GM12892 (cell line): ENCODE measurements at regions not wholly inside any gene's neighbourhood (a gene's known extent, or its start where the extent isn't known, plus 50 kb on each side); places are given as distances from the start of the nearest gene placed in this dataset.

Experiments used
- DNase-seq: peaks from one replicate; pipeline ENCODE4 v3.0.0; 2011; ENCODE audit not compliant: insufficient read length
- FAIRE-seq: peaks from 2 replicates; lab custom pipeline; 2011; peaks lifted over from hg19 to GRCh38; lab: Jason Lieb, UNC
- POLR2A ChIP-seq: IDR thresholded peaks from 2 replicates; pipeline ENCODE4 v1.6.1; 2011; ENCODE audit warnings: low read depth, low read length, control low read depth
- POLR2AphosphoS5 ChIP-seq: IDR thresholded peaks from 2 replicates; pipeline ENCODE4 v1.6.1; 2011; ENCODE audit warnings: low read depth, low read length, control low read depth
- TAF1 ChIP-seq: IDR thresholded peaks from 2 replicates; pipeline ENCODE4 v1.6.1; 2011; ENCODE audit warnings: low read depth, mild to moderate bottlenecking, control low read depth, low read length, borderline replicate concordance

DNA sequence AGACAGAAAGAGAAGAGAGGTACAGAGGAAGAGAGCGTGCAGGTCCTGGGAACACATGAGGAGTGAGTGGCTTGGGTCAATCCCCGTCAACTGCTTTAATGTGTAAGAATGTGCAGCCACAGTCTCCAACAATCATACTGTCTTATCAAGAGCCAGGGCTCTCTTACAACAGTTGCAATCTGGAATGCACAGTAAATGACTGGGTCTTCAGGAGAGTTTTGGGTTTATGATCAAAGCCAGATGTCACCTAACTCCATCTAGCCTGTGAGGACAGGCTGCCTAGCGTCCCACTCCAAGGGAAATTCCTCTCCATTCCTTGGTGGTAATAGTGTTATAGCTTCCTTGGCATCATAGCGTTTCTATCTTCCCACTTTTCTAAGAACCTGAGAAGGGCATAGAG is 75.0 kb upstream of the TRIO start:
- DNase-seq (no peak), FAIRE-seq (no peak)
- TF ChIP-seq TAF1 (no peak), POLR2A (no peak), POLR2AphosphoS5 (no peak)

DNA sequence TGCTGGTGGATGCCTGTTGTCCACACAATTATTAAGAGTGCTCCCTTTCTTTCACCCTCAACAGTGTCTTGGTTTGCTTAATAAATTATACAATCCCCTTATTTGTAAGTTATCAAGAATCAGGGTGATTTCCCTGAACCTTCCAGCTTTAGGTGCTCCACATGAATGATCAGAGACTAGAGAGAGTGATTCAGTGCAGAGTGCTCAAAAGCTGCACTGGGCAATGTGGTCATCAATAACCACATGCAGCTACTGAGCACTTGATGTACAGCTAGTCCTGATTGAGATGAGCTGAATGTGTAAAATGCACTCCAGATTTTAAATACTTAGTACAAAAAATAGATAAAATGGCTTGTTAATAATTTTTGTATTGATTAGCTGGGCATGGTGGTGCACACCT is 76.8 kb upstream of the TRIO start:
- TF ChIP-seq POLR2A = no peak
- no peak for TF ChIP-seq TAF1
- TF ChIP-seq POLR2AphosphoS5 = no peak
- FAIRE-seq (no peak), DNase-seq (no peak)

DNA sequence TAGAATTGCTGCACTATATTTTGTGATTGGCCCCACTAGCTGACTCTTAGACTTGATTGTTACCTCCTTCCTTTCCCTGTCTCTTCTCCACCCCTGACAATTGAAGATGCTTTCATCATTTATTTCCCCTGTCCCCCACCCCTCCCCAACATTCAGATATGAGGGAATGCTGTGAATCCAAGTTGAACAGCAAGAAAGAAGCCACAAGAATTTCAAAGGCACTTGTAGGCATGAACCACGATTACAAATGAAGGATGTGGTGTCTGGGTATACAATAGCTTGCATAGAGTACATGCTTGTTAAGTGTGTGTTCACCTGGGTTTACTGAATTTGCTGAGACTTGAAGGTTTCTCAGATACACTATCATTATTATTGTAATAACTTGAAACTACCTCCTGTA is 78.3 kb upstream of the TRIO start:
- FAIRE-seq (no peak), DNase-seq (no peak)
- TF ChIP-seq POLR2A = no peak
- no peak for TF ChIP-seq TAF1
- TF ChIP-seq POLR2AphosphoS5 = no peak

DNA sequence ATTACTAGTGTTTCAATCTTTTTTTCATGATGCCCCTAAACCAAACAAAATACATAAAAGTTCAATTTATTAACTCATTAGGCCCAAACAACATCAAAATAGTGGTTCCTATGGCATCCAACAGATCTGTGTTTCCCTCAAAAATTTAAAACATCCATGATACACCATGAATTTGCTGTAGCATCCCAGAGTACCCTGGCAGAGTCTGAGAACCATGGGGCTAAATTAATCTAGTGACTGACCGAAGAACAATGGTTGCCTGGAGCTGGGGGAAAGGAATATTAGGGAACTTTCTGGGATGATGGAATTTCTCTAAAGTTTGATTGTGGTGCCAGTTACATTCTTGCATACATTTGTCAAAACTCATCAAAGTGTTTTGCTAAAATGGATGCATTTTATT is 79.5 kb upstream of the TRIO start:
- FAIRE-seq (no peak), DNase-seq (no peak)
- TF ChIP-seq POLR2AphosphoS5 = no peak
- no peak for TF ChIP-seq POLR2A
- TF ChIP-seq TAF1 = no peak

DNA sequence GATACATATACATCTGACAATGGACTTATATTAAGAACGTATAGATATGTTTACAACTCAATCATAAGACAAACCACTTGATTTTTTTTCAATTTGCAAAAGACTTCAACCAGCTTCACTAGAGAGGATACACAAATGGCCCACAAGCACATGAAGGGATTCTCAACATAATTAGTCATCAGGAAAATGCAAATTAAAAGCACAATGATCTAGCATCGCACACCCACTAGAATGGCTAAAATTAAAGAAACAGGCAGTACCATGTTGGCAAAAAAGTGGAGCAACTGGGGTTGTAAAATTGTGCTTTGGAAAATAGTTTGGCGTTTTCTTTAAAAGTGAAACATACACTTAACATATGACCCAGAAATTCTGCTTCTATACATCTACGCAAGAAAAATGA is 80.0 kb upstream of the TRIO start:
- DNase-seq = no peak
- no peak for TF ChIP-seq TAF1
- no peak for TF ChIP-seq POLR2A
- no peak for TF ChIP-seq POLR2AphosphoS5
- no peak for FAIRE-seq

DNA sequence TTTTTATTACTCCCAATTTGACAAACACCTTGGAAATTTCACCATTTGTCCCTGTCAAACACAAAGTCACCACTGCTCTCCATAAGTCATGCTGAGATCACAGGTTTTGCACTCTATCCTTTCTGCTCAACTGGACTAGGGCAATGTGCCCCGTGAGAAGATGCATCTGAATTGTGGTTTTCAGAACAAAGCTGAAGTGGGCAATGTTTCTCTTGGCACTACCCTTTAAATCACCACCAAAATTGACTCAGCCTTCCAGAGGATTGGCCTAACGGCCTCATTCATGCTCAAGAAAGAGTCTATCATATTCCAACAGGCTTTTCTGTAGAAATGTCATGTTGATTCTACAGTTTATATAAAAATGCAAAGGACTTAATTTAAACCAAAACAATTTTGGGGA is 81.0 kb upstream of the TRIO start:
- no peak for FAIRE-seq
- TF ChIP-seq TAF1 (no peak), POLR2A (no peak), POLR2AphosphoS5 (no peak)
- no peak for DNase-seq

DNA sequence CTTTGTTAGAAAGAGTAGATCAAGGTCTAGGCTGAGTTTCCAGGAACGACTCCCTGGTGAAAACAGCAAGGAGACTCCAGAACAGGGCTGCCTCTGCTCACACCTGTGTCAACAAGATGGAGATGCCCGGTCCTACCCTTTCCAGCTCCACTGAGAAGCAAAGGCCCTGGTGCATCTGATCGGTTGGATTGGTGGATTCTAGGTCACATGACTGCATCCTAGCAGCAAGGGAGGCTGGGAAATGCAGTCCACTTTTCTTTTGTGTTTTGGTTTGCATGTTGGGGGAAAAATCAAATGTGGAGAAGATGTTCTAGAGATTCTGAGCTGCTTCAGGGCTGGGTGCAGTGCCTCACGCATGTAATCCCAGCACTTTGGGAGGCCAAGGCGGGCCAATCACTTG is 82.0 kb upstream of the TRIO start:
- no peak for FAIRE-seq
- no peak for DNase-seq
- TF ChIP-seq TAF1 (no peak), POLR2AphosphoS5 (no peak), POLR2A (no peak)

DNA sequence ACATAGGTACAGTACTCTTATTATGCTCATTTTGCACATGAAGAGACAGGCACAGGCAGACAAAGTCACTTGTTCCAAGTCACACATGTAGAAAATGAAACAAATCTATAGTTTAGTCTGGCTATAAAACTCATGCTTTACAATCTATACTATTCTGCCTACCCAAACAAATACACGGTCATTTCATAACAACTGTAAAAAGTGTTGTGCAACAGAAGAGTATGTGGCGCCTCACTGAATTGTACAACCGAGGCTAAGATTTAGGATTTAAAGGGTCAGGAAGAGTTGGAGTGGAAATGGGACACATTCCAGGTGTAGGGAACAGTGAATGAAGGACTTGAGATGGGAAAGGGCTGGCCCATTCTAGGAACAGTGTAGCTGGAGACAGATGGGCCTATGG is 82.9 kb upstream of the TRIO start:
- FAIRE-seq = no peak
- no peak for DNase-seq
- no peak for TF ChIP-seq TAF1
- TF ChIP-seq POLR2A = no peak
- TF ChIP-seq POLR2AphosphoS5 = no peak

DNA sequence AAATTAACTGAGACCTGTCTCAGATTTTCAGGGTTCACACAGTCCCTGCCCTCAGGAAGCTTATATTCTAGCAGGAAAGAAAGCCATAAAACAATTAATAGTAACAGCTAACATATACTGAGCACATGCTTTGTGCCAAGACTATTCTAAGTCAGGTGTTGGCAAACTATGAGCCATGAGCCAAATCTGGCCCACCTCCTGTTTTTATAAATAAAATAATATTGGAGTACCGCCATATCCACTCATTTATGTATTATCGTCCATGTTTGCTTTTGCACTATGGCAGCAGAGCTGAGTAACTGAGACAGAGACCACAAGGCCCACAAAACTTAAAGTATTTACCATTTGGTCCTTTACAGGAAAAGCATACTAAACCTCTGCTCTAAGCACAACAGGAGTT is 83.3 kb upstream of the TRIO start:
- FAIRE-seq = no peak
- TF ChIP-seq TAF1 = no peak
- no peak for TF ChIP-seq POLR2A
- TF ChIP-seq POLR2AphosphoS5 = no peak
- DNase-seq = no peak

DNA sequence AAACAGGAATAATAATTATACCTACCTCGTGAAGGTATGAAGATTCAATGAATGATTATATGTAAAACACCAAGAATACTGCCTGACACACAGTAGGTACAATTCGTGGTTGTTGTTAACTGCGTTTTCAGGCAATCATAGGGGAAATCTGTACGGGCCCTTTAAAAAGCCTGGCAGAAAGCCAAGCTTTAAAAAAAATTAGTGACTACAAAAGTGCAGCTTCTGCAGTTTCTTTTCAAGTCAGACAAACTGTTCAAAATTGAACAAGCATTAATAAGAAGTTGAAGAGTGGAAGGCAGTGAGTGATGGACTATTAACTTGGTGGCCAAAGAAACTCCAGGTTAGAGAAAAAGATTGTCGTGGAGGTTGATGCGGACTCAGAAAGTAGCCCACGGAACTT is 85.9 kb upstream of the TRIO start:
- TF ChIP-seq POLR2A (no peak), POLR2AphosphoS5 (no peak), TAF1 (no peak)
- no peak for FAIRE-seq
- DNase-seq = no peak

DNA sequence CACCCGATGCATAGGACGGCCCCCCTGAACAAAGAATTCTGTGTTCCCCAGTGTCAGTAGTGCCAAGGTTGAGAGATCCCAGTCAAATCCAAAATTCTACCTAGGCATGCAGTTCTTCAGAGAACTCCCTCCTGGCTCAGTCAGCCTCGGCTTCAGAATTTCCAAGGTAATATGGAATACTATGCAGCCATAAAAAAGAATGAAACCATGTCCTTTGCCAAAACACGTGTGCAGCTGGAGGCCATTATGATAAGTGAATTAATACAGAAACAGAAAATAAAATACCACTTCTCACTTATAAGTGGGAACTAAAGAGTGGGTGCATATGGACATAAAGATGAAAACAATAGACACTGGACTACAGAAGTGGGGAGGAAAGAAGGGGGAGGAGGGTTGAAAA is 87.1 kb upstream of the TRIO start:
- no peak for DNase-seq
- FAIRE-seq = no peak
- no peak for TF ChIP-seq POLR2A
- no peak for TF ChIP-seq POLR2AphosphoS5
- no peak for TF ChIP-seq TAF1

DNA sequence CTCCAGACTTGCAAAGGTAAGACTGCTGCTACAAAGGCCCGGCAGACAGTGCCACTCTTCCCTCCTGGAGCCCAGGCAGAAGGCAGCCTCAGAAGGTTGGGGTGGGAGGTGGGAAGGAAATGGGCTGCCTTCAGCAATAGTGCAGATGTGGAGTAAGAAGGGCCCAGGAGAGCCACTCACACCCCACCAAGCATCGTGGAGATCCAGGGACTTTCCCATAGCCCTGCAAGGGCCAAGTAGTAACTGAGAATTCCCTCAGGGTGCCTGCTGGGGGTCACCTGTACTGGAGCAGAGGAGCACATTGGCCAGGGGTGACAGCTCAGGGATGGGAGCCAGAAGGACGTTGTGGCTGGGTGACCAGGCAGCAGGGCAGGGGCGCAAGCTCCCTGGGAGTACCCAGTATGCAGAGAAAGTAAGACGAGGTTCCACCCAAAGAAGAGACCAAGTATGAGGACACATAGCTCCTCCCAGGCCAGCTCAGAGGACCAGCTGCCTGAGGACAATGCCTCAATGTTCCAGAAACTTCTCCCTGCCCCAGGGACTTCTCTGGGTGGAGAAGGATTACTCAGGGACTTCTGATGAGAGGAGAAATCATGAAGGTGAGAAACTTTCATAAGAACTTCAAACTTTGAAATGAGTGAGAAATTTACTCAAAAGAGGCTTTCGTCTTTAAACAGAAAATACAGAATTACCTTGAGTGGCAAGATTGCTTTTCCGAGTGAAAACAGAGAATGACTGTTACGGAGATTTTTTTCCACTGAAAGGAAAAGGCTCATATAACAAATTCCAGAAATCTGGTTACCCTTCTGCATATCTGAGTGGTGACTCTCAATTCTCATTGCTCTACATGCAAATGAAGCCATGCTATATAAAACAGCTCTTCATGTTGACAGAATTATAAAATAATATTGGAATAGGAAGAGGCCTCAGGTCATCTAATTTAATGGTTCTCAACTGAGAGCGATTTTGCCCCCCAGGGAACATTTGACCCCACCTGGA is 87.9 kb upstream of the TRIO start:
- DNase-seq = no peak
- no peak for TF ChIP-seq POLR2AphosphoS5
- no peak for TF ChIP-seq POLR2A
- no peak for FAIRE-seq
